ENCODE measurements at regions not wholly inside any gene's neighbourhood (a gene's known extent, or its start where the extent isn't known, plus 50 kb on each side); places are given as distances from the start of the nearest gene placed in this dataset.

GRCh38 chr2:225104321-225104720 is 62.1 kb upstream of the DOCK10 start:
- intact Hi-C loops (cut with micrococcal nuclease), result no loop called here
- no peak for DNase-seq
- no peaks in the 10 kb centered on the region for H3K36me3 Mint-ChIP-seq
- H3K9me3 Mint-ChIP-seq, result no peaks in the 10 kb centered on the region
- no peaks in the 10 kb centered on the region for H3K4me1 Mint-ChIP-seq (ENCODE audit: low read depth)
- POLR2A ChIA-PET, result no interaction called here
- CTCF ChIA-PET, result no interaction called here
- no peak overlapping the region for H3K27ac Mint-ChIP-seq
- H3K4me3 Mint-ChIP-seq, result no peak overlapping the region
- no peaks in the 10 kb centered on the region for H3K27me3 Mint-ChIP-seq

- ChIA-PET POLR2A (no interaction called here), CTCF (no interaction called here)
- Mint-ChIP-seq H3K27ac (no peak overlapping the region), H3K36me3 (no peaks in the 10 kb centered on the region), H3K4me1 (ENCODE audit: low read depth) (no peaks in the 10 kb centered on the region), H3K4me3 (no peak overlapping the region), H3K27me3 (no peaks in the 10 kb centered on the region), H3K9me3 (no peaks in the 10 kb centered on the region)
- intact Hi-C loops (cut with micrococcal nuclease), result no loop called here
- DNase-seq, result no peak
Measured at GRCh38 chr2:225103737-225104141, 61.5 kb upstream of the DOCK10 start.

GRCh38 chr2:225100856-225101294 is 58.6 kb upstream of the DOCK10 start:
- Mint-ChIP-seq H3K36me3 (no peaks in the 10 kb centered on the region), H3K4me1 (ENCODE audit: low read depth) (no peaks in the 10 kb centered on the region), H3K27me3 (no peaks in the 10 kb centered on the region), H3K9me3 (no peaks in the 10 kb centered on the region), H3K27ac (no peak overlapping the region), H3K4me3 (no peak overlapping the region)
- intact Hi-C loops (cut with micrococcal nuclease), result no loop called here
- DNase-seq, result no peak
- CTCF ChIA-PET, result interaction anchor here (0.7 kb wide), 1 partner anchor 65 kb away, joined by 3 read pairs; no protein-coding TSS in a partner anchor
- POLR2A ChIA-PET, result no interaction called here

GRCh38 chr2:225100269-225100668 is 58.0 kb upstream of the DOCK10 start:
- intact Hi-C loops (cut with micrococcal nuclease), result no loop called here
- DNase-seq, result no peak
- H3K27ac Mint-ChIP-seq, result no peak overlapping the region
- H3K4me3 Mint-ChIP-seq, result no peak overlapping the region
- CTCF ChIA-PET, result interaction anchor here (0.7 kb wide), 1 partner anchor 65 kb away, joined by 3 read pairs; no protein-coding TSS in a partner anchor
- POLR2A ChIA-PET, result no interaction called here
- no peaks in the 10 kb centered on the region for H3K9me3 Mint-ChIP-seq
- H3K36me3 Mint-ChIP-seq, result no peaks in the 10 kb centered on the region
- no peaks in the 10 kb centered on the region for H3K4me1 Mint-ChIP-seq (ENCODE audit: low read depth)
- H3K27me3 Mint-ChIP-seq, result no peaks in the 10 kb centered on the region

- Mint-ChIP-seq H3K36me3 (no peaks in the 10 kb centered on the region), H3K9me3 (no peaks in the 10 kb centered on the region), H3K4me1 (ENCODE audit: low read depth) (no peaks in the 10 kb centered on the region), H3K4me3 (no peak overlapping the region), H3K27ac (no peak overlapping the region), H3K27me3 (no peaks in the 10 kb centered on the region)
- no peak for DNase-seq
- CTCF ChIA-PET, result no interaction called here
- POLR2A ChIA-PET, result no interaction called here
- intact Hi-C loops (cut with micrococcal nuclease), result no loop called here
Measured at GRCh38 chr2:225097035-225097434, 54.8 kb upstream of the DOCK10 start.
